Activated naive CD4-positive, alpha-beta T cell treated with anti-CD3 and anti-CD28 coated beads, Interleukin-2, amount 50 U/mL, for 72 hours (primary cell): ENCODE measurements at regions not wholly inside any gene's neighbourhood (a gene's known extent, or its start where the extent isn't known, plus 50 kb on each side); places are given as distances from the start of the nearest gene placed in this dataset.

Source experiments
- ATAC-seq, 2 donors: fragments of 150-1000 bp; cut with Tn5 transposase; 2 replicates each; pipeline ENCODE4 v1.10.0; 2021; ENCODE audit warnings: mild to moderate bottlenecking in 2 of 2, moderate library complexity in 2 of 2
- DNase-seq, 2 donors: peaks; one replicate each; pipeline ENCODE4 v3.0.0; 2021 to 2022; ENCODE audit warnings: low spot score in 2 of 2
- H3K27ac Mint-ChIP-seq, 2 donors: one replicate each; pipeline ENCODE4 v1.8.0; 2022; ENCODE audit warnings: mild to moderate bottlenecking in 2 of 2, mixed read lengths in 2 of 2
- H3K36me3 Mint-ChIP-seq, 2 donors: one replicate each; pipeline ENCODE4 v1.8.0; 2022; ENCODE audit warnings: mixed read lengths in 2 of 2
- H3K9me3 Mint-ChIP-seq, 2 donors: one replicate each; pipeline ENCODE4 v1.8.0; 2022; ENCODE audit warnings: mixed read lengths in 2 of 2

GRCh38 chr1:29669912-29670311 lies 433.6 kb downstream of the PTPRU start:
- DNase-seq (peak in 1 of 2 donors; percentile 2), ATAC-seq (no peak)
- Mint-ChIP-seq H3K9me3 (no peaks in the 10 kb centered on the region), H3K36me3 (no peaks in the 10 kb centered on the region), H3K27ac (no peak overlapping the region)

- no peaks in the 10 kb centered on the region for H3K36me3 Mint-ChIP-seq
- H3K9me3 Mint-ChIP-seq: no peaks in the 10 kb centered on the region
- DNase-seq (peak in 1 of 2 donors; percentile 45), ATAC-seq (no peak)
- peak overlapping the region in 1 of 2 donors; percentile 33 for H3K27ac Mint-ChIP-seq
Measured at GRCh38 chr1:29669158-29669871, 433.0 kb downstream of the PTPRU start.

GRCh38 chr1:29668551-29669157 lies 432.3 kb downstream of the PTPRU start:
- Mint-ChIP-seq H3K9me3 (no peaks in the 10 kb centered on the region), H3K36me3 (no peaks in the 10 kb centered on the region), H3K27ac (peak overlapping the region in 1 of 2 donors; percentile 33)
- peak in 1 of 2 donors; percentile 3 for DNase-seq
- ATAC-seq: no peak

- Mint-ChIP-seq H3K36me3 (no peaks in the 10 kb centered on the region), H3K27ac (no peak overlapping the region), H3K9me3 (no peaks in the 10 kb centered on the region)
- DNase-seq (no peak), ATAC-seq (no peak)
Measured at GRCh38 chr1:29667951-29668350, 431.6 kb downstream of the PTPRU start.

GRCh38 chr1:29664711-29665110 lies 428.4 kb downstream of the PTPRU start:
- no peak for ATAC-seq
- H3K36me3 Mint-ChIP-seq: peaks cover 6 to 11% of the 10 kb centered on the region in 2 donors
- H3K27ac Mint-ChIP-seq: no peak overlapping the region
- H3K9me3 Mint-ChIP-seq: peaks cover 5 to 14% of the 10 kb centered on the region in 2 donors
- no peak for DNase-seq

GRCh38 chr1:29658688-29659087 lies 422.4 kb downstream of the PTPRU start:
- Mint-ChIP-seq H3K27ac (no peak overlapping the region), H3K36me3 (peaks cover 6 to 11% of the 10 kb centered on the region in 2 donors), H3K9me3 (peaks cover 13 to 21% of the 10 kb centered on the region in 2 donors)
- ATAC-seq (no peak), DNase-seq (no peak)

GRCh38 chr1:29657816-29658215 lies 421.5 kb downstream of the PTPRU start:
- ATAC-seq (no peak), DNase-seq (peak in 1 of 2 donors; percentile 20)
- H3K9me3 Mint-ChIP-seq: peaks cover 13 to 21% of the 10 kb centered on the region in 2 donors
- peaks cover 6 to 11% of the 10 kb centered on the region in 2 donors for H3K36me3 Mint-ChIP-seq
- H3K27ac Mint-ChIP-seq: no peak overlapping the region

GRCh38 chr1:29655945-29656850 lies 419.9 kb downstream of the PTPRU start:
- Mint-ChIP-seq H3K27ac (peak overlapping the region in 1 of 2 donors; percentile 0), H3K9me3 (peaks cover 7 to 10% of the 10 kb centered on the region in 2 donors), H3K36me3 (peaks cover 0 to 4% of the 10 kb centered on the region in 2 donors)
- DNase-seq (peak in 1 of 2 donors; percentile 1), ATAC-seq (no peak)

- no peak overlapping the region for H3K27ac Mint-ChIP-seq
- DNase-seq: peak in 1 of 2 donors; percentile 4
- H3K36me3 Mint-ChIP-seq: no peaks in the 10 kb centered on the region
- peaks cover 6 to 7% of the 10 kb centered on the region in 2 donors for H3K9me3 Mint-ChIP-seq
- ATAC-seq: no peak
Measured at GRCh38 chr1:29655145-29655544, 418.8 kb downstream of the PTPRU start.

- Mint-ChIP-seq H3K27ac (no peak overlapping the region), H3K36me3 (no peaks in the 10 kb centered on the region), H3K9me3 (peaks cover 6 to 7% of the 10 kb centered on the region in 2 donors)
- no peak for ATAC-seq
- DNase-seq: peak in 1 of 2 donors; percentile 4
Measured at GRCh38 chr1:29653886-29654450, 417.6 kb downstream of the PTPRU start.

GRCh38 chr1:29653034-29653810 lies 416.9 kb downstream of the PTPRU start:
- peak in 1 of 2 donors; percentile 20 for DNase-seq
- ATAC-seq: no peak

GRCh38 chr1:29651684-29652665 lies 415.7 kb downstream of the PTPRU start:
- Mint-ChIP-seq H3K9me3 (peaks cover 0 to 3% of the 10 kb centered on the region in 2 donors), H3K36me3 (no peaks in the 10 kb centered on the region), H3K27ac (no peak overlapping the region)
- DNase-seq (peak in 1 of 2 donors; percentile 34), ATAC-seq (no peak)

More at GRCh38 chr1:29653034-29653810, 416.9 kb downstream of the PTPRU start:
- Mint-ChIP-seq H3K27ac (no peak overlapping the region), H3K9me3 (peaks cover 3 to 5% of the 10 kb centered on the region in 2 donors), H3K36me3 (no peaks in the 10 kb centered on the region)

GRCh38 chr1:29651246-29651645 lies 414.9 kb downstream of the PTPRU start:
- Mint-ChIP-seq H3K36me3 (no peaks in the 10 kb centered on the region), H3K27ac (no peak overlapping the region), H3K9me3 (peaks cover 0 to 3% of the 10 kb centered on the region in 2 donors)
- ATAC-seq (no peak), DNase-seq (peak in 1 of 2 donors; percentile 42)

- peak in 1 of 2 donors; percentile 14 for DNase-seq
- no peak for ATAC-seq
- H3K27ac Mint-ChIP-seq: no peak overlapping the region
Measured at GRCh38 chr1:29650476-29650875, 414.2 kb downstream of the PTPRU start.

GRCh38 chr1:29650041-29650400 lies 413.7 kb downstream of the PTPRU start:
- no peak for ATAC-seq
- Mint-ChIP-seq H3K27ac (no peak overlapping the region), H3K36me3 (no peaks in the 10 kb centered on the region), H3K9me3 (no peaks in the 10 kb centered on the region)
- no peak for DNase-seq

More at GRCh38 chr1:29650476-29650875, 414.2 kb downstream of the PTPRU start:
- Mint-ChIP-seq H3K36me3 (no peaks in the 10 kb centered on the region), H3K9me3 (peaks cover 0 to 3% of the 10 kb centered on the region in 2 donors)
